ENCODE measurements at regions not wholly inside any gene's neighbourhood (a gene's known extent, or its start where the extent isn't known, plus 50 kb on each side); places are given as distances from the start of the nearest gene placed in this dataset.

DNA sequence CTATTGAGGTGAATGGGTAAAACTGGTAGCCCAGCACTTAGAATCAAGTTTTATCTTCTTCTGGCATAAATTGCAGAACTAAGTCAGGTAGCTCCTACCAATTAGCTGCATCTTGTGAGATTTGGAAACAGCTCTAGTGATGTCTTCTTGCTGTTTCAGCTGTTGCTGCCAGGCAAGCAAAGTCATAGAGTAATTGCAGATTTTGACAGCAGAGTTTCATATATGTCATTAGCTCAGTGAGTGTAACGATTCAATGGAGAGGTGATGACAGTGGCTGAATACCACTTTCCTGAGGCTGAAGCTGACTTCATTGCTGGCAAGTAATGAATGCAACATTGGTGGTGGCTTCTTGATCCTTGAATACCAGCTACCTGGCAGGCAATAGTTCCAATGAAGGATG, 1109.7 kb upstream of the CDH18 start:
- Histone ChIP-seq H3K36me3 (ENCODE audit: insufficient read depth, low read length) (no peaks in the 10 kb centered on the region), H3K4me2 (ENCODE audit: low read length) (no peak overlapping the region), H3K4me1 (ENCODE audit: control insufficient read depth, insufficient read depth, low read length) (no peaks in the 10 kb centered on the region), H3K9ac (ENCODE audit: low read depth, low read length) (no peak overlapping the region), H3K4me3 (ENCODE audit: low read length) (no peak overlapping the region), H3K9me3 (replicated peaks; ENCODE audit: low read length) (no peaks in the 10 kb centered on the region), H3K27me3 (ENCODE audit: control insufficient read depth, insufficient read depth, low read length) (no peaks in the 10 kb centered on the region)

DNA sequence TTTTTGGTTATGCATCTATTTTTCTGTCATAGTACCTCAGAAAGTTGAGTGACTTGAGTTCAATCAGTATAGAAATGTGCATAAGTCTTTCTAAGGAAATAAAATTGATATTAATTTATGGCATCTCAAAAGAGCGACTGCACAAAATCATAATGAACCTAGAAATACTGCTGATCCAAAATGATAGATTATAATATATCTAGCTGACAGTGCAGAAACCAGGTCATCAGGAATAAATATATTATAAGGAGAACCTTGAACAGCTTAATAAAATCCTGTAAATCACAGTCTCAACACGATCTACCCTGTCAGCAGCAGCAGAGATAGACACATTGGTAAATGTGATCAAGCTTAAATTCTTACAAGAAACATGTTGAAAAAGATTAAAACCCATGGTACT, 1106.6 kb upstream of the CDH18 start:
- Histone ChIP-seq H3K9me3 (replicated peaks; ENCODE audit: low read length) (no peaks in the 10 kb centered on the region), H3K4me2 (ENCODE audit: low read length) (no peak overlapping the region), H3K9ac (ENCODE audit: low read depth, low read length) (no peak overlapping the region), H3K4me3 (ENCODE audit: low read length) (no peak overlapping the region), H3K4me1 (ENCODE audit: control insufficient read depth, insufficient read depth, low read length) (no peaks in the 10 kb centered on the region), H3K27me3 (ENCODE audit: control insufficient read depth, insufficient read depth, low read length) (no peaks in the 10 kb centered on the region), H3K36me3 (ENCODE audit: insufficient read depth, low read length) (no peaks in the 10 kb centered on the region)

DNA sequence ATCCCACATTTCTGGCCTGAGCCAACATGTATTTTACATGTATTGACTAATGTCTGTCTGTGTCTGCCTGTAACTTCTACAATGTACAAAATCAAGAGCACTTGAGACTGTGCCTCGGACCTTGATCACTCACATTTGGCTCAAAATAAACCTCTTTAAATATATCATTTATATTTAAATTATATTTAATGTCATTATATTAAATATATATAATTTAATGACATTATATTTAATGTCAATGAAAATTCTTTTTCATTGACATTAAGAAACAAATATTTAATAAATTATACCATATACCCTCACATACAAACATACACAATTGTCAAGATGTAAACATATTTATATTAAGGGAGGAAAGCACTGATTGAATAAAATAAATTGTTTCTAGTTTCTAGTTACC, 1099.8 kb upstream of the CDH18 start:
- Histone ChIP-seq H3K4me2 (ENCODE audit: low read length) (no peak overlapping the region), H3K36me3 (ENCODE audit: insufficient read depth, low read length) (no peaks in the 10 kb centered on the region), H3K4me3 (ENCODE audit: low read length) (no peak overlapping the region)

DNA sequence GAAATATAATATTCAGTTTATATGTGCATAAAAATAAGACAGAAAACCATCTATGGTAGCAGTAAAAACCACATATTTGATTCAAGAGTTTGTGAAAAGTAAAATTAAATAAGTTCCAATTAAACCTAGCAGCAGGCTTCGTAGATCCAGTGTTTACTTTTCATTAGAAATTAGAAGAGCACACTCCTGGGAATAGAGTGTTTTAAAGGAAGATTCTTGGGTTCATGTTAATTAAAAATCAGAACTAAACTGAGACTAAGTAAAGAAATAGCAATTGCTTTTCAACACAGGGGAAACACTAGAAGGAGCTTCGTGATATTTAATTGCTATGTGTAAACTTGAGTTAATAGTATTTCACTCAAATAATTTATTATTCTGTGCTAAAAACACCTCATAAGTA, 1097.8 kb upstream of the CDH18 start:
- H3K9ac ChIP-seq (ENCODE audit: low read depth, low read length), result no peak overlapping the region
- H3K4me3 ChIP-seq (ENCODE audit: low read length), result no peak overlapping the region
- H3K9me3 ChIP-seq (replicated peaks; ENCODE audit: low read length), result no peaks in the 10 kb centered on the region
- no peaks in the 10 kb centered on the region for H3K36me3 ChIP-seq (ENCODE audit: insufficient read depth, low read length)
- no peaks in the 10 kb centered on the region for H3K27me3 ChIP-seq (ENCODE audit: control insufficient read depth, insufficient read depth, low read length)
- H3K4me1 ChIP-seq (ENCODE audit: control insufficient read depth, insufficient read depth, low read length), result no peaks in the 10 kb centered on the region
- no peak overlapping the region for H3K4me2 ChIP-seq (ENCODE audit: low read length)

More for the DNA sequence above, 1099.8 kb upstream of the CDH18 start:
- Histone ChIP-seq H3K9me3 (replicated peaks; ENCODE audit: low read length) (no peaks in the 10 kb centered on the region), H3K27me3 (ENCODE audit: control insufficient read depth, insufficient read depth, low read length) (no peaks in the 10 kb centered on the region), H3K4me1 (ENCODE audit: control insufficient read depth, insufficient read depth, low read length) (no peaks in the 10 kb centered on the region), H3K9ac (ENCODE audit: low read depth, low read length) (no peak overlapping the region)

DNA sequence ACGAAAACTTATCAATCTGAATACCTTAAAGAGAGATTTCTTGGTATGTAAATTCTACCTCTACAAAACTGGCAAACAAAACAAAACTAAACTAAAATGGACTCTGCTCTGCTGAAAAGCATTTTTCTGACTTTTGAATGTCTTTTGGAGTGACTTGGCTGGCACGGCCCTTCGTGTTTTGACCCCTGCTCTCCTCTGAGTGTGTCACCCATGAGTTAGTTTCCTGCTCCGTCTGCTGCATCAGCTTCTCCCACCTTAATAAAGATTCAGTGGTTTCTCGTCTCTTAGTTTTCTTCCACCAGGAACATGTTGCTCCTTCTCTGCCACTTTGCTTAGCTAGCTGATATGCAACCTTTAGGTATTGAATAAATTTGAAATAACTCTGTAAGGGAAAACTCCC, 1084.0 kb upstream of the CDH18 start:
- no peak overlapping the region for H3K4me2 ChIP-seq (ENCODE audit: low read length)
- no peaks in the 10 kb centered on the region for H3K27me3 ChIP-seq (ENCODE audit: control insufficient read depth, insufficient read depth, low read length)
- H3K9me3 ChIP-seq (replicated peaks; ENCODE audit: low read length), result no peaks in the 10 kb centered on the region
- H3K4me1 ChIP-seq (ENCODE audit: control insufficient read depth, insufficient read depth, low read length), result no peaks in the 10 kb centered on the region
- no peak overlapping the region for H3K9ac ChIP-seq (ENCODE audit: low read depth, low read length)
- H3K4me3 ChIP-seq (ENCODE audit: low read length), result no peak overlapping the region
- no peaks in the 10 kb centered on the region for H3K36me3 ChIP-seq (ENCODE audit: insufficient read depth, low read length)

DNA sequence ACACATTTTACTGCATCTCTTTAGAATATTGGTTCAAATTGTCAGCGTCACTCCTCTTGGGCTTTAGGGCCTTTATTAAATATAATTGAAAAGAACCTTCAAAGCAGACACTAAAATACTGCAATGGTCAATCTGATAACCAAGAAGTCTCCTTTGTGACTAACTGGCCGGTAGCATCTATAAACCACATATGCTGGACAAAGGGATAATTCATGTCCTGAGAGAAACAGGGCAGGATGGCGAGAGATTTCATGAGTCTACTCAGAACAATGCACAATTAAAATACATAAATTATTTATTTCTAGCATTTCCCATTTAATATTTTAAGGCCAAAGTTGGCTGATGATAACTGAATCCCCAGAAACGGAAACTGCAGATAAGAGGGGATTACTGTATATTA, 1083.4 kb upstream of the CDH18 start:
- H3K27me3 ChIP-seq (ENCODE audit: control insufficient read depth, insufficient read depth, low read length), result no peaks in the 10 kb centered on the region
- H3K4me1 ChIP-seq (ENCODE audit: control insufficient read depth, insufficient read depth, low read length), result no peaks in the 10 kb centered on the region
- no peaks in the 10 kb centered on the region for H3K36me3 ChIP-seq (ENCODE audit: insufficient read depth, low read length)
- no peak overlapping the region for H3K4me2 ChIP-seq (ENCODE audit: low read length)
- H3K9me3 ChIP-seq (replicated peaks; ENCODE audit: low read length), result no peaks in the 10 kb centered on the region
- H3K4me3 ChIP-seq (ENCODE audit: low read length), result no peak overlapping the region
- H3K9ac ChIP-seq (ENCODE audit: low read depth, low read length), result no peak overlapping the region

DNA sequence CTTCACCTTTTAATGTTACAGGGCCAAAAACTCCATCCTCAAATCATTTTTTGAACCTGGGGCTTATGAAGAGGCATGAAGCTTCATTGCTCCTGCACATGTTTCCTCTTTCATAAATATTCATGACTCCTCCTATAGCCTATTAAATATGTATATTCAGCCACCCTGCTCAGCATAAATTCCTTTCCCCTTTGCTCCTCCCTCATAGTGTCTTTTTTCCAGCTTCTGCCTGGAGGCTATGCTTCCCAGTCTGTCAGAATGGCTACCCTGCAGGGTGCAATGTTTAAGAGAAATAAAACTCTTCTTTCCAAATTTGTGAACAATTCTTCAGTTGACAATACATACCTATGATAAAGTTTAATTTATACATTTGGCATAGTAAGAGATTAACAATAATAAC, 1082.9 kb upstream of the CDH18 start:
- Histone ChIP-seq H3K9ac (ENCODE audit: low read depth, low read length) (no peak overlapping the region), H3K4me2 (ENCODE audit: low read length) (no peak overlapping the region), H3K36me3 (ENCODE audit: insufficient read depth, low read length) (no peaks in the 10 kb centered on the region), H3K4me1 (ENCODE audit: control insufficient read depth, insufficient read depth, low read length) (no peaks in the 10 kb centered on the region), H3K9me3 (replicated peaks; ENCODE audit: low read length) (no peaks in the 10 kb centered on the region), H3K27me3 (ENCODE audit: control insufficient read depth, insufficient read depth, low read length) (no peaks in the 10 kb centered on the region), H3K4me3 (ENCODE audit: low read length) (no peak overlapping the region)

DNA sequence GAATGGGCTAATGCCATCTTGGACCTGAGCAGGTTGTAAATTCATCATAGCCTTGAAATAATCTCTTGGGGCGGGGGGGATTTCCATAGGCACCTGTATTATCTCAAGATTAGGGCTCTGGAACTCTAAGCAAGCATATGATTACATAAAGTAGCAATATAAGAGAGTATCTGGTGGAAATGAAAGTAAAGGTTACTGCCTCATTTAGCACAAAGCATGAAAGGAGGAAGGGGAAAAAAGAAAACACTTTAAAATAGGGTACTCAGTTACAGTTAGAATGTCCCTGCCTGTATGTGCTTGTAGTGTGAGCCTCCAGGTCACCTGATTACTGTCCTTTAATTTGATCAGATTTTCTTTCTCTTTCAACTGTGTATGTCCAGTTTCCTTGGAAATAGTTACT, 1079.7 kb upstream of the CDH18 start:
- H3K4me2 ChIP-seq (ENCODE audit: low read length), result no peak overlapping the region
- H3K9me3 ChIP-seq (replicated peaks; ENCODE audit: low read length), result no peaks in the 10 kb centered on the region
- no peaks in the 10 kb centered on the region for H3K27me3 ChIP-seq (ENCODE audit: control insufficient read depth, insufficient read depth, low read length)
- H3K9ac ChIP-seq (ENCODE audit: low read depth, low read length), result no peak overlapping the region
- H3K36me3 ChIP-seq (ENCODE audit: insufficient read depth, low read length), result no peaks in the 10 kb centered on the region
- H3K4me1 ChIP-seq (ENCODE audit: control insufficient read depth, insufficient read depth, low read length), result no peaks in the 10 kb centered on the region
- H3K4me3 ChIP-seq (ENCODE audit: low read length), result no peak overlapping the region

DNA sequence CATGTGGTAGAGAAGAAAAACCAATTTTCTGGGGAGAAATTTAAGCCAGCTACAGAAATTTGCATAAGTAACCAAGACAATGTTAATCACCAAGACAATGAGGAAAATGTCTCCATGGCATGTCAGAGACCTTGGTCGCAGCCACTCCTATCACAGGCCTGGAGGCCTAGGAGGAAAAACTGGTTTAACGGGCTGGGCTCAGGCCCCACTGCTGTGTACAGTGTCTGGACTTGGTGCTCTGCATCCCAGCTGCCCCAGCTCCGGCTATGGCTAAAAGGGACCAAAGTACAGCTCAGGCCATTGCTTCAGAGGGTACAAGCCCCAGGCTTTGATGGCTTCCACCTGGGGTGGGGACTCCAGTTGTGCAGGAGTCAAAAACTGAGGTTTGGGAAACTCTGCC, 1075.1 kb upstream of the CDH18 start:
- Histone ChIP-seq H3K4me3 (ENCODE audit: low read length) (no peak overlapping the region), H3K27me3 (ENCODE audit: control insufficient read depth, insufficient read depth, low read length) (no peaks in the 10 kb centered on the region), H3K36me3 (ENCODE audit: insufficient read depth, low read length) (no peaks in the 10 kb centered on the region), H3K9ac (ENCODE audit: low read depth, low read length) (no peak overlapping the region), H3K4me1 (ENCODE audit: control insufficient read depth, insufficient read depth, low read length) (no peaks in the 10 kb centered on the region), H3K4me2 (ENCODE audit: low read length) (no peak overlapping the region), H3K9me3 (replicated peaks; ENCODE audit: low read length) (no peaks in the 10 kb centered on the region)

DNA sequence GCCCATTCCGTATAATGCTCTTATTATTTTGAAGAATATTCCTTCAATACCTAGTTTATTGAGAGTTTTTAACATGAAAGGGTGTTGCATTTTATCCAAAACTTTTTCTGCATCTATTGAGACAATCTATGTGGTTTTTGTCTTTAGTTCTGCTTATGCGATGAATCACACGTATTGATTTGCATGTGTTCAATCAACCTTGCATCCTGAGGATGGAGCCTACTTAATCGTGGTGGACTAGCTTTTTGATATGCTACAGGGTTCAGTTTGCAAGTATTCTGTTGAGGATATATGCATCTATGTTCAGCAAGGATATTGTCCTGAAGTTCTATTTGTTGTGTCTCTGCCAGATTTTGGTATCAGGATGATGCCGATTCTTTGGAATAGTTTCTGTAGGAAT, 1070.3 kb upstream of the CDH18 start:
- no peaks in the 10 kb centered on the region for H3K36me3 ChIP-seq (ENCODE audit: insufficient read depth, low read length)
- H3K4me1 ChIP-seq (ENCODE audit: control insufficient read depth, insufficient read depth, low read length), result no peaks in the 10 kb centered on the region
- H3K27me3 ChIP-seq (ENCODE audit: control insufficient read depth, insufficient read depth, low read length), result no peaks in the 10 kb centered on the region
- no peak overlapping the region for H3K4me2 ChIP-seq (ENCODE audit: low read length)
- H3K9ac ChIP-seq (ENCODE audit: low read depth, low read length), result no peak overlapping the region
- H3K4me3 ChIP-seq (ENCODE audit: low read length), result no peak overlapping the region
- no peaks in the 10 kb centered on the region for H3K9me3 ChIP-seq (replicated peaks; ENCODE audit: low read length)

DNA sequence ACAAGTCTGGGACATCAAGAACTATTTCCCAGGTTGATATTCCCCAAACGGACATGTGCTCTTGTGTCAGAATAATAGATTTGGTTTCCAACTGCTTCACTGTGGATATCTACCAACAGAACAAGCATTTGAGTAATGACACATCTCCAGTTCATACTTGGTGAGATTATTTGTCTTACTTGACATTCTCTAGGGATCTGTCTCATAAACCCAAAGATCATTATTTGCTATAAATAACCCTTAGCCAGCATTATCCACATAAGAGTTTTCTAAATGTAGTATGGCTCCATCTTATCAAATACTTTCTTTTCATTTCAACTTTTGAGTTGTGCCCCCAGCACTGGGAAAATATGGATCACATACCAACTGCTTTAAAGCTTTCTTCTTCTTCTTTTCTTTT, 1063.9 kb upstream of the CDH18 start:
- Histone ChIP-seq H3K4me3 (ENCODE audit: low read length) (no peak overlapping the region), H3K4me1 (ENCODE audit: control insufficient read depth, insufficient read depth, low read length) (no peaks in the 10 kb centered on the region), H3K9ac (ENCODE audit: low read depth, low read length) (no peak overlapping the region), H3K9me3 (replicated peaks; ENCODE audit: low read length) (no peaks in the 10 kb centered on the region), H3K36me3 (ENCODE audit: insufficient read depth, low read length) (no peaks in the 10 kb centered on the region), H3K4me2 (ENCODE audit: low read length) (no peak overlapping the region), H3K27me3 (ENCODE audit: control insufficient read depth, insufficient read depth, low read length) (no peaks in the 10 kb centered on the region)

DNA sequence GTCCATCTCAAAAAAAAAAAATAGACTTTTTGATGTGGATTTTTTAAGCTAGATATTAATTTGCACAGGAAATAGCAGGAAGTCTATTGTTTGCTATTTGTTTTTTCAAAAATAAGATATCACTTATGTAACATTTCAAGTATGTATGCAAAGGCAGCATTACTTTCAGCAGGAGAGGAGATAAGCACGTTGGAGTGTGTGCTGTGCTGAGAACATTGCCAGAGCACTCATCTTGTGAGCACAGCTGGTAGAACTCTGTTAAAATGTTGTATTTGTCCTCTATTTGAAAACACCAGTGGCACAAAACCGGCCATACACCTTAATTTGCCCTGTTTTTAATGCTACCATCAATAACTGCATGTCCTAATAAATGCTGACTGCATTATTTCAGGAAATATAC, 1061.9 kb upstream of the CDH18 start:
- Histone ChIP-seq H3K27me3 (ENCODE audit: control insufficient read depth, insufficient read depth, low read length) (no peaks in the 10 kb centered on the region), H3K4me1 (ENCODE audit: control insufficient read depth, insufficient read depth, low read length) (no peaks in the 10 kb centered on the region), H3K4me3 (ENCODE audit: low read length) (no peak overlapping the region), H3K4me2 (ENCODE audit: low read length) (no peak overlapping the region), H3K9me3 (replicated peaks; ENCODE audit: low read length) (no peaks in the 10 kb centered on the region), H3K36me3 (ENCODE audit: insufficient read depth, low read length) (no peaks in the 10 kb centered on the region), H3K9ac (ENCODE audit: low read depth, low read length) (no peak overlapping the region)

DNA sequence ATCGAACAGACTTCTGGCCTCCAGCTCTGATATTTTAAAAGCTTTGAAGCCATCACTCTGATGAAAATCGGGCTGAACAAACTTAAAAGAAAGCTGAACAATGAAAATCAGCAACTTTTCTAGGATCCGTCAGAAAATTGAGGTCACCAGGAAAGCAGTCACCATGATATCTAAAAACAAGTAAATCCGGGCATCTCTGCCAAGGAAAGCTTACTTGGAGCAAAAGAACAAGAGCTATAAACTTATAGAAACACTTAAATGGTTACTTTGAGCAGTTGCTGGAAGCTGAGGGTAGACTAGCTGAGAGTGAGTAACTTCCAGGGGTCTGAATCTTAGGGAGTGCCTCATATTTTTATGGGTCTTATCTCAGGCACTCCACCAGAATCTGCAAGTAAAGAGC, 1043.0 kb upstream of the CDH18 start:
- Histone ChIP-seq H3K36me3 (ENCODE audit: insufficient read depth, low read length) (no peaks in the 10 kb centered on the region), H3K27me3 (ENCODE audit: control insufficient read depth, insufficient read depth, low read length) (no peaks in the 10 kb centered on the region), H3K4me2 (ENCODE audit: low read length) (no peak overlapping the region), H3K9ac (ENCODE audit: low read depth, low read length) (no peak overlapping the region), H3K4me1 (ENCODE audit: control insufficient read depth, insufficient read depth, low read length) (no peaks in the 10 kb centered on the region), H3K9me3 (replicated peaks; ENCODE audit: low read length) (no peaks in the 10 kb centered on the region), H3K4me3 (ENCODE audit: low read length) (no peak overlapping the region)
